ENCODE measurements at regions not wholly inside any gene's neighbourhood (a gene's known extent, or its start where the extent isn't known, plus 50 kb on each side); places are given as distances from the start of the nearest gene placed in this dataset.

- no peak for DNase-seq (ENCODE audit: low read depth)
- in situ Hi-C loops (cut with HindIII; ENCODE audit: low sequenced_read_pairs) = no loop called here
- H3K4me3 ChIP-seq (ENCODE audit: low read depth, low read length) = no peak overlapping the region
- no peak for TF ChIP-seq CTCF (IDR thresholded peaks at IDR 0.05; ENCODE audit: low read depth, low read length, missing control alignments)
These were observed 1354.8 kb upstream of the IGFBP7 start for GRCh38 chr4:58465031-58465430.

- in situ Hi-C loops (cut with HindIII; ENCODE audit: low sequenced_read_pairs) = no loop called here
- no peak for TF ChIP-seq CTCF (IDR thresholded peaks at IDR 0.05; ENCODE audit: low read depth, low read length, missing control alignments)
- H3K4me3 ChIP-seq (ENCODE audit: low read depth, low read length) = no peak overlapping the region
- DNase-seq (ENCODE audit: low read depth) = no peak
These were observed 1346.7 kb upstream of the IGFBP7 start for GRCh38 chr4:58456727-58457384.

GRCh38 chr4:58453956-58454355, 1343.8 kb upstream of the IGFBP7 start:
- H3K4me3 ChIP-seq (ENCODE audit: low read depth, low read length) = no peak overlapping the region
- no peak for TF ChIP-seq CTCF (IDR thresholded peaks at IDR 0.05; ENCODE audit: low read depth, low read length, missing control alignments)
- in situ Hi-C loops (cut with HindIII; ENCODE audit: low sequenced_read_pairs) = no loop called here
- no peak for DNase-seq (ENCODE audit: low read depth)

- in situ Hi-C loops (cut with HindIII; ENCODE audit: low sequenced_read_pairs) = no loop called here
These were observed 1341.5 kb upstream of the IGFBP7 start for GRCh38 chr4:58451707-58452106.

GRCh38 chr4:58435871-58436270, 1325.7 kb upstream of the IGFBP7 start:
- TF ChIP-seq CTCF (IDR thresholded peaks at IDR 0.05; ENCODE audit: low read depth, low read length, missing control alignments) = no peak
- in situ Hi-C loops (cut with HindIII; ENCODE audit: low sequenced_read_pairs) = no loop called here
- H3K4me3 ChIP-seq (ENCODE audit: low read depth, low read length) = no peak overlapping the region
- DNase-seq (ENCODE audit: low read depth) = no peak

More at GRCh38 chr4:58451707-58452106, 1341.5 kb upstream of the IGFBP7 start:
- DNase-seq (ENCODE audit: low read depth) = no peak
- TF ChIP-seq CTCF (IDR thresholded peaks at IDR 0.05; ENCODE audit: low read depth, low read length, missing control alignments) = no peak
- H3K4me3 ChIP-seq (ENCODE audit: low read depth, low read length) = no peak overlapping the region

- in situ Hi-C loops (cut with HindIII; ENCODE audit: low sequenced_read_pairs) = no loop called here
- no peak for DNase-seq (ENCODE audit: low read depth)
- no peak for TF ChIP-seq CTCF (IDR thresholded peaks at IDR 0.05; ENCODE audit: low read depth, low read length, missing control alignments)
These were observed 1303.7 kb upstream of the IGFBP7 start for GRCh38 chr4:58413849-58414248.

More at GRCh38 chr4:58413849-58414248, 1303.7 kb upstream of the IGFBP7 start:
- no peak overlapping the region for H3K4me3 ChIP-seq (ENCODE audit: low read depth, low read length)
